ENCODE measurements at regions not wholly inside any gene's neighbourhood (a gene's known extent, or its start where the extent isn't known, plus 50 kb on each side); places are given as distances from the start of the nearest gene placed in this dataset.

- Histone ChIP-seq H3K36me3 (ENCODE audit: insufficient read depth, low read length) (no peaks in the 10 kb centered on the region), H3K9me3 (ENCODE audit: low read length) (no peaks in the 10 kb centered on the region), H3K9me2 (ENCODE audit: insufficient read depth, low read length) (no peaks in the 10 kb centered on the region), H2AFZ (ENCODE audit: low read length) (no peak overlapping the region), H3K27ac (ENCODE audit: low read depth, low read length, poor library complexity, severe bottlenecking) (no peak overlapping the region), H4K20me1 (ENCODE audit: insufficient read depth, low read length) (no peaks in the 10 kb centered on the region), H3K79me2 (ENCODE audit: insufficient read depth, low read depth, low read length) (no peaks in the 10 kb centered on the region), H3K4me1 (ENCODE audit: insufficient read depth, low read length, poor library complexity, severe bottlenecking) (no peaks in the 10 kb centered on the region), H3K4me2 (ENCODE audit: low read length) (no peak overlapping the region), H3K4me3 (ENCODE audit: low read depth, low read length, poor library complexity, severe bottlenecking) (no peak overlapping the region)
- ChIA-PET CTCF (ENCODE audit: unreplicated experiment) (no interaction called here), POLR2A (no interaction called here)
- intact Hi-C loops (cut with micrococcal nuclease; ENCODE audit: unreplicated experiment) = no loop called here
- TF ChIP-seq EZH2phosphoT487 (IDR thresholded peaks at IDR 0.05; ENCODE audit: borderline replicate concordance, low read depth, low read length) = no peak
- no peak for TF ChIP-seq CTCF (conservative IDR thresholded peaks at IDR 0.05; ENCODE audit: low read length)
- DNase-seq (ENCODE audit: low spot score) = no peak
- BruUV-seq (replicated peaks) = no TSS peak
Measured at GRCh38 chr5:174187001-174187400, 141.5 kb downstream of the NSG2 start.

GRCh38 chr5:174187481-174187880 lies 142.0 kb downstream of the NSG2 start:
- intact Hi-C loops (cut with micrococcal nuclease; ENCODE audit: unreplicated experiment) = no loop called here

GRCh38 chr5:174188295-174188694 lies 142.8 kb downstream of the NSG2 start:
- Histone ChIP-seq H3K9me3 (ENCODE audit: low read length) (no peaks in the 10 kb centered on the region), H3K4me1 (ENCODE audit: insufficient read depth, low read length, poor library complexity, severe bottlenecking) (no peaks in the 10 kb centered on the region), H3K4me3 (ENCODE audit: low read depth, low read length, poor library complexity, severe bottlenecking) (no peak overlapping the region), H3K79me2 (ENCODE audit: insufficient read depth, low read depth, low read length) (no peaks in the 10 kb centered on the region), H4K20me1 (ENCODE audit: insufficient read depth, low read length) (no peaks in the 10 kb centered on the region), H3K27ac (ENCODE audit: low read depth, low read length, poor library complexity, severe bottlenecking) (no peak overlapping the region), H3K9me2 (ENCODE audit: insufficient read depth, low read length) (no peaks in the 10 kb centered on the region), H3K4me2 (ENCODE audit: low read length) (no peak overlapping the region), H2AFZ (ENCODE audit: low read length) (no peak overlapping the region), H3K36me3 (ENCODE audit: insufficient read depth, low read length) (no peaks in the 10 kb centered on the region)
- intact Hi-C loops (cut with micrococcal nuclease; ENCODE audit: unreplicated experiment) = no loop called here
- DNase-seq (ENCODE audit: low spot score) = no peak
- CTCF ChIA-PET (ENCODE audit: unreplicated experiment) = no interaction called here
- TF ChIP-seq CTCF (conservative IDR thresholded peaks at IDR 0.05; ENCODE audit: low read length) (no peak), EZH2phosphoT487 (IDR thresholded peaks at IDR 0.05; ENCODE audit: borderline replicate concordance, low read depth, low read length) (no peak)
- POLR2A ChIA-PET = no interaction called here
- no TSS peak for BruUV-seq (replicated peaks)

More at GRCh38 chr5:174187481-174187880, 142.0 kb downstream of the NSG2 start:
- POLR2A ChIA-PET = no interaction called here
- H3K27ac ChIP-seq (ENCODE audit: low read depth, low read length, poor library complexity, severe bottlenecking) = no peak overlapping the region
- no peaks in the 10 kb centered on the region for H3K4me1 ChIP-seq (ENCODE audit: insufficient read depth, low read length, poor library complexity, severe bottlenecking)
- TF ChIP-seq EZH2phosphoT487 (IDR thresholded peaks at IDR 0.05; ENCODE audit: borderline replicate concordance, low read depth, low read length) (no peak), CTCF (conservative IDR thresholded peaks at IDR 0.05; ENCODE audit: low read length) (no peak)
- H2AFZ ChIP-seq (ENCODE audit: low read length) = no peak overlapping the region
- H4K20me1 ChIP-seq (ENCODE audit: insufficient read depth, low read length) = no peaks in the 10 kb centered on the region
- no peaks in the 10 kb centered on the region for H3K9me3 ChIP-seq (ENCODE audit: low read length)
- H3K36me3 ChIP-seq (ENCODE audit: insufficient read depth, low read length) = no peaks in the 10 kb centered on the region
- no peaks in the 10 kb centered on the region for H3K79me2 ChIP-seq (ENCODE audit: insufficient read depth, low read depth, low read length)
- CTCF ChIA-PET (ENCODE audit: unreplicated experiment) = no interaction called here
- H3K9me2 ChIP-seq (ENCODE audit: insufficient read depth, low read length) = no peaks in the 10 kb centered on the region
- DNase-seq (ENCODE audit: low spot score) = no peak
- H3K4me2 ChIP-seq (ENCODE audit: low read length) = no peak overlapping the region
- H3K4me3 ChIP-seq (ENCODE audit: low read depth, low read length, poor library complexity, severe bottlenecking) = no peak overlapping the region
- BruUV-seq (replicated peaks) = no TSS peak

All from OCI-LY7 (cell line).